Islet precursor cell (in vitro differentiated cells): ENCODE measurements at regions not wholly inside any gene's neighbourhood (a gene's known extent, or its start where the extent isn't known, plus 50 kb on each side); places are given as distances from the start of the nearest gene placed in this dataset.
"Not testable (repeated sequence)": the region's sequence is repeated elsewhere in the genome, so short reads cannot be mapped to it uniquely, and the experiment has no call there.

ENCODE experiments used
- DNase-seq: peaks from one replicate; pipeline ENCODE4 v3.0.0-alpha.2; 2018

DNA sequence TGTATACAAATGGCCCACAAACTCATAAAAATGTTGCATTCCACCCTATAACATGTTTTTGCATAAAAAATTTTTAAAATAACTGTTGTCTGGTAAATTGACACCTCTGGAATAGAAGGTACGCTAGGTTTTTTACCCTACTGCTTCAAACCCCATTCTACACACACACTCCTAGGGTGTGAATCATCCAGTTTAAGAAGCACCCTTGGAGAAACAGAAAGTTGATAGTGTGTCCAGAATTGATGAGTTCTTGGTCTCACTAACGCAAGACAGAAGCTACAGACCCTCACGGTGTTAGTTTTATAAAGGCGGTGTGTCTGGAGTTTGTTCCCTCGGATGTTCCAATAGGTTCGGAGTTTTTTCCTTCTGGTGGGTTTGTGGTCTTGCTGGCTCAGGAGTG, 158.5 kb downstream of the KLRB1 start:
- DNase-seq: no peak

DNA sequence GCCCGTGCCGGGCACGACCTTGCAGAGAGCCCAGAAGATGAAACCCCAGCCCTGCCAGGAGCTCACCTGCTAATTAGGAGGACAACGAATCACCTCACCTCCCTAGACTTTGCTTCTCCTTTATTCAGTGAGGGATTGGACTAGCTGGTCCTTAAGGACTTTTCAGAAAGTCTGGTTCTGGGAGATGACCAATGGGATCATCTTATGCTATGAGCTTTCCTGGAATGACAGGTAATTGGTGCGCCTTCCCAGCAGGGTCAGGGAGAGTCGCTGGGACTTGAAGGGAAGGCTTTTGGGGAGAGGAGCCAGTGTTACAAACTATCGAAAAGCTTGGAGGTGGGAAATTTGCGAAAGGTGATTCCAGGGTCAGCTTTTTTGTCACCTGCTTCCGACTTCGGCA, 159.1 kb downstream of the KLRB1 start:
- DNase-seq: peak; percentile 60

DNA sequence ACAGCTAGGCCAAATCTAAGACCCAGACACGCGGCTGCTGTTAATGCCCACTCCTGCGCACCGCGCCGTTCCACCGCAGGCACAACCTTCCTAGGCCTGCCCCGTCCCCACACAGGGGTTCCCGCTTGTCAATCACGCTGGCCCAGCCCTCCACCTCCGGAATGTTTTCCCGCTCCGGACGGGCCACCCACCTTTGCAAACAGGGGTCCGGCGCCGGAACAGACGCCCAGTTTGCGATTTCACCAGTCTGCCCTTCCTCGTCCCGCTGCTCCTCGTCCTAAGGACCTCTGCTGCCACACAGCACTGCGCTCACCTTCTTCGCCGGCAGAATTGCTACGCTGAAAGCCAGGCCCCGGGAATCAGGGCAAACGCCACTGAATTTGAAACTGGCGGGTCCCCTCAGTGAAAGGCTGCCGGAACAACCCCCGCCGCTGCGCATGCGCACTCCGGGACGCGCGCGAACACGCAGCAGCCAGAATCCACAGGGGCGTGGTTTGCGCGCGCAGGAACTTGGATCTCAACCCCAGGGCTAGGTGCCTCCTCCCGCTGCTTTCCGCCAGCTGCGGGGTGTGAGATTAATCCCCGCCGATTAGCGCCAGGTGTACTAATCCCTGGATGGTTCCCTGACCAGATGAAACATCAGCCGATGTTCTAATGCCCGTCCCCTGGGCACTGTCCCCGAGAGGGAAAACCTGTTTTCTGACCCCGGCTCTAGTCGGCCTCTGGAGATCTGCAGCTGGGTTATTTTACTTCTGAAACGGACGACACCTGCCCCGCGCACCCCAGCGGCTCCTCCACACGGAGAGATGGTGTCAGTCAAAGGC, 159.7 kb downstream of the KLRB1 start:
- peak; percentile 95 for DNase-seq

DNA sequence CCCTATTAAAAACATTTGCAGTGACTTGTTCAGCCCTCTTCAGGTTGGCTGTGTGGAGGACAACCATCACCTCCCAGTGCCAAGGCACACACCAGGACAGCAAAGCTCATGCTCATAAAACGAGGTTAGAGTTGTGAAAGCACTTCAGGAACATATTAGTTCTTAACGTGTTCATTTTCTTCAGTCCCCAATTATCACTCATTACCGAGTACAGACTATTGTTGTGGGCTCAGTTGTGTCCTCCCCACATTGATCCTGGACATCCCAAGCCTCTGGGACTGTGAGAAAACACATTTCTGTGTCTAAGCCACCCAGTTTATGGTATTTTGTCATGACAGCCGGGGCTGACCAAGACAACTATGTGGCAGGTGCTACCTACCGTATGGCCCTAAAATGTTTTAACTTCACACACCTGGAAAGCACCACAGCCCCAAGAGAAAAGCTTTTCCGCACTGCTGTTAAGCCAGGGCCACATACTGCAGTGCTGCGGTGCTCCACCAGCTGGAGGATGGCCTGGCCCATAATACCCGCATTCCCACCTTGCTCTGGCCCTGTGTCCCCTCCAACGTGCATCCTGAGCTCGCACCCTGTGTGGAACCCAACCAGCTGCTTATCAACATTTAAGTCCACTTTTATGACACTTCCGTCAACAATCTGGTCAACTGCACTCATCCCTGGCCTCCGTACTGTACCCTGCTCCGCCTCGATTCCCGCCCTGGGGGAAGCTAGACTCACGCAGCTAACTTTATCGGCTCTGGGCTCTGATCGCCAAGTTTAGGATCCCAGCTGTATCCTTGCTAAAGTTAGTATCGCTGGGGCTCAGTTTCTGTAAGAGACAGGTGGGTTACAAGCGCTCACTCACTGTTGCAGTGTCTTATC, 160.6 kb downstream of the KLRB1 start:
- DNase-seq: not testable (repeated sequence)

- DNase-seq: not testable (repeated sequence)
These were observed 167.3 kb downstream of the KLRB1 start for GRCh38 chr12:9440428-9440827.

- not testable (repeated sequence) for DNase-seq
These were observed 172.0 kb downstream of the KLRB1 start for GRCh38 chr12:9435682-9436081.

GRCh38 chr12:9430385-9430784, 177.3 kb downstream of the KLRB1 start:
- peak; percentile 40 for DNase-seq

- peak; percentile 44 for DNase-seq
These were observed 178.9 kb downstream of the KLRB1 start for GRCh38 chr12:9428856-9429255.

DNA sequence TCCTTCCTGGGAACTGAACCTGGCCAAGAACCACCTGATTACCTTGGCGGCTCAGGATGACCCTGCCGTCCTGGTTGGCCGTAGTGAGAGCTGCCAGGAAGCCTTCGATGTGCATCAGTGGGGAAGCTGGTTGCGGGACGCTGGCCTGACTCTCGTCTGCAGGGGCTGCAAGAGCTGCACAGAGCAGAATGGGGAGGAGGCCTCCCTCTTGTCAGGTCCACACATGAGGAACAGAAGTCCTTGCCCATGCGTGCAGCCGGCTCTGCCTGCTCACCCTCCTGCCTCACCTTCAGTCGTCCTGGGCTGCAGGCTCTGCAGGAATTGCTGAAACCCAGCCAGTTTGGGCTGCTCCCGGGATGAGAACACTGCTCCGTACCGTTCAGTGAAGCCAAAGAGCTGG, 182.3 kb downstream of the KLRB1 start:
- peak; percentile 31 for DNase-seq

- DNase-seq: peak; percentile 44
These were observed 183.5 kb downstream of the KLRB1 start for GRCh38 chr12:9424175-9424740.

GRCh38 chr12:9422689-9423088, 185.0 kb downstream of the KLRB1 start:
- not testable (repeated sequence) for DNase-seq

- peak; percentile 6 for DNase-seq
These were observed 186.1 kb downstream of the KLRB1 start for GRCh38 chr12:9421520-9422086.

- not testable (repeated sequence) for DNase-seq
These were observed 186.7 kb downstream of the KLRB1 start for GRCh38 chr12:9420817-9421519.

- DNase-seq: not testable (repeated sequence)
These were observed 189.1 kb downstream of the KLRB1 start for GRCh38 chr12:9418669-9419041.

DNA sequence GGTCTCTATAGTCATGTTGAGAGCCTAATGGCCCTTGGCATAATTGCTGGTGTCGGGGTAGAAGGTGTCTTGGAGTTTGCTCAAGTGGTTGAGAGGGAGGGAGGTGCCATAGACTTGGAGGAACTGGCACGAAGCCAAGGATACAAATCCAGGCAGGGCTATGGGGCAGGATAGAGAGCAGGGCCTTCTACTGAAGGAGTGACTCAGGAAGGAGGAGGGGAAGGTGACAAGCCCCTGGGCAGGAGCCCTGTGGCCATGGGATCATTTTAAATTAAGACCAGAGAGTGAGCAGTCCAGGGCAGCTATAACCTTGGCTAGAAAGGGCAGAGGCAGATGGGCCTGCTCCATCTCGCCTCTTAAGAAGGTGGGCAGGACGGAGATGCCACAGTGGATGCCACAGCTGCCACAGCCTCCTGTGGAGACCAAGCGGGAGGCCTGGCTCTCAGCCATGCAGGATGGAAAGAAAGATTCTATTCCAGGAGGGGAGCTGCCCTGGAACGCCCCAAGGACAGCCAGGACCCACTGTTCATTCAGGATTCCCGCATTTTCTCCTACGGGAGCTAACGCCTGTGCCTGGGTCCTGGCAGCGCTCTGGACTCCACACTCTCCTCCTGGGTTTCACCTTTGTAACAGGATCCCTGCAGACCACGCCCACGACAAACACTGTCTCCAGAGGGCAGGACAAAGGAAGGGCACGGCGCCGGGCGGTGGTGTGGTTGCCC, 189.6 kb downstream of the KLRB1 start:
- not testable (repeated sequence) for DNase-seq

GRCh38 chr12:9417341-9417740, 190.4 kb downstream of the KLRB1 start:
- not testable (repeated sequence) for DNase-seq

GRCh38 chr12:9416346-9416745, 191.4 kb downstream of the KLRB1 start:
- not testable (repeated sequence) for DNase-seq

GRCh38 chr12:9415898-9416297, 191.8 kb downstream of the KLRB1 start:
- DNase-seq: not testable (repeated sequence)

DNA sequence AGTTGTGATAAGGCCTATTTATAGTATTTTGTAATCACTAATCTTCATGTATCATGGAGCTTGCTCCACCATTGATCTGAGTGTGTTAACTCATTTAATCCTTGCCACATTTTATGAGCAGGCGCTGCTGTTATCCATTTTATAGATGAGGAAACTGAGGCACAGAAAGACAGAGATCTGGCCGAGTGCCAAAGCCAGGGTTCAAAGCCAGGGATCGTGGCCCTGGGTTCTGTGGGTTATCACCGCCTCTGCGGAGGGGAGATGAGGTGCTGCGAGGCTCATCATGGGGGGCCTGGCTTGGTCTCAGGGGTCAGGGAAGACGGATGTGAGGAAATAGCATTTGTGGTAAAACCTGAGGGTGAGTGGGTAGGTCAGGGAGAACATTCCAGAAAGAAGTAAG, 193.9 kb downstream of the KLRB1 start:
- not testable (repeated sequence) for DNase-seq

DNA sequence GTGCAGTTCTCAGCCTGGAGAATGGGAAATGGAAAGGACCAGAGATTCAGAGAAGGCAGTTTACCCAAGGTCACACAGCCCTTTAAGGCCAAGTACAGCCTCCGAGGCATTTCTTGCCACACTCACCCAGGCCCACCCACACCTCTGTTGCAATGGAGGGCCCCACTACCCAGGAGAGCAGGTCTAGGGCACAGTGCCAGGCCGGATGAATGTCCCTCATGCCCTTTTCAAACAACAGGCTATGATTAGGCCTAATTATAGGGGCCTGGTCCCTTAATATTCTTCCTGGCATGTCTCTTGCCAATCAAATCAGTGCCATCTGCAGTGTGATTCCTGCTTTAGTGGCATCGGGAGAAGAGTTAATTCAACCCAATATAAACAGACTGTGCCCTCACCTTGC, 195.3 kb downstream of the KLRB1 start:
- DNase-seq: not testable (repeated sequence)

GRCh38 chr12:9411616-9412268, 196.0 kb downstream of the KLRB1 start:
- not testable (repeated sequence) for DNase-seq
